PC-9 (cell line): ENCODE measurements at regions not wholly inside any gene's neighbourhood (a gene's known extent, or its start where the extent isn't known, plus 50 kb on each side); places are given as distances from the start of the nearest gene placed in this dataset.

ENCODE experiments used
- BruUV-seq: library from RNA; stranded (reverse); fragments of 400-500 nt; replicated peaks from 2 replicates; lab custom pipeline; 2021; lab: Mats Ljungman, UMichigan
- CTCF ChIA-PET: fragments of 300-600 bp; sonication (Branson Sonifier 250); formaldehyde crosslinking; loops from one replicate; lab custom pipeline; 2022; ENCODE audit warnings: antibody characterized with exemption; lab: Charles Lee
- POLR2A ChIA-PET: fragments of 300-600 bp; sonication (Branson Sonifier 250); formaldehyde crosslinking; loops from one replicate; lab custom pipeline; 2022; ENCODE audit warnings: antibody characterized with exemption; ENCODE audit not compliant: unreplicated experiment; lab: Charles Lee
- DNase-seq, 2 experiments: peaks; one replicate each; pipeline versions ENCODE4 v3.0.0 to v3.0.0-alpha.2; 2015 to 2022; ENCODE audit warnings: mixed read lengths in 1 of 2
- H2AFZ ChIP-seq: fragments of 200-600 bp; sonication (generic); 2 replicates; pipeline ENCODE4 v1.8.1; 2017; ENCODE audit warnings: antibody characterized with exemption
- H3F3A ChIP-seq: fragments of 200-600 bp; sonication (generic); 2 replicates; pipeline ENCODE4 v1.8.1; 2017; ENCODE audit warnings: antibody characterized with exemption, mild to moderate bottlenecking, low read depth; ENCODE audit not compliant: insufficient read depth
- H3K27ac ChIP-seq: fragments of 200-600 bp; sonication (generic); 2 replicates; pipeline ENCODE4 v1.6.1; 2016; ENCODE audit warnings: mixed run types
- H3K27me3 ChIP-seq: fragments of 200-600 bp; sonication (generic); 2 replicates; pipeline ENCODE4 v1.6.1; 2016; ENCODE audit warnings: low read depth, mixed run types; ENCODE audit not compliant: insufficient read depth
- H3K36me3 ChIP-seq: fragments of 200-600 bp; sonication (generic); 2 replicates; pipeline ENCODE4 v1.6.1; 2016; ENCODE audit warnings: low read depth, mixed run types
- H3K4me1 ChIP-seq: fragments of 200-600 bp; sonication (generic); replicated peaks from 2 replicates; pipeline ENCODE4 v1.6.1; 2016; ENCODE audit warnings: mixed run types; ENCODE audit not compliant: insufficient read depth
- H3K4me2 ChIP-seq: fragments of 200-600 bp; sonication (generic); 2 replicates; pipeline ENCODE4 v1.6.1; 2017; ENCODE audit warnings: mixed run types
- H3K4me3 ChIP-seq: fragments of 200-600 bp; sonication (generic); 2 replicates; pipeline ENCODE4 v1.6.1; 2016; ENCODE audit warnings: mixed run types
- H3K79me2 ChIP-seq: fragments of 200-600 bp; sonication (generic); 2 replicates; pipeline ENCODE4 v1.6.1; 2017; ENCODE audit warnings: low read depth, mixed run types
- H3K9me2 ChIP-seq: fragments of 200-600 bp; sonication (generic); 2 replicates; pipeline ENCODE4 v1.8.1; 2017; ENCODE audit warnings: mild to moderate bottlenecking; ENCODE audit not compliant: insufficient read depth
- H3K9me3 ChIP-seq: fragments of 200-600 bp; sonication (generic); 2 replicates; pipeline ENCODE4 v1.8.1; 2016; ENCODE audit warnings: low read depth; ENCODE audit not compliant: insufficient read depth
- H4K20me1 ChIP-seq: fragments of 200-600 bp; sonication (generic); 2 replicates; pipeline ENCODE4 v1.8.1; 2017; ENCODE audit not compliant: insufficient read depth
- CTCF ChIP-seq: fragments of 200-600 bp; sonication (generic); conservative IDR thresholded peaks from 2 replicates; pipeline ENCODE4 v1.6.1; 2017; ENCODE audit warnings: mixed run types, antibody characterized with exemption, mild to moderate bottlenecking, moderate library complexity
- EZH2 ChIP-seq: fragments of 200-600 bp; sonication (generic); IDR thresholded peaks from 2 replicates; pipeline ENCODE4 v1.8.0; 2017; ENCODE audit warnings: antibody characterized with exemption, low read depth
- intact Hi-C: fragments of 100-400 bp; cut with micrococcal nuclease; formaldehyde crosslinking; loops from one replicate; pipeline ENCODE4 v1.10.0; 2022; ENCODE audit not compliant: unreplicated experiment

DNA sequence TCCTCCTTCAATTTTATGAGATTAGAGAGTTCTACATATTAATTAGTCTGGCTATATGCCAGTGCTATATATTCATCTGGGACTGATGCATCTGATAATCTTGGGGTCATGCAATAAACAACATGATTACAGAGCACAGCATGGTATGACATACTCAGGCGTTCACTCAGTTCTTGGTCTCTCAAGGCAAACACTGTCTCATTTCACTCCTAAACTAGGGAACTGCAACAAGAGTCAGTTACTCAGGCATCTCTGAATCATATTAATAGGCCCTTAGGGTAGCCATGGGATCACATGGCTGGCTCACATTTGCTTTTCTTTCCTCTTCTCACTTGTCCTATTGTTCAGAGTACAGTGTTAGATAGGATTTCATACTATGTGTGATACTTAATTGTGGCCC is 91.8 kb upstream of the TMEM260 start:
- intact Hi-C loops = no loop called here
- no peaks in the 10 kb centered on the region for H3K79me2 ChIP-seq
- H4K20me1 ChIP-seq = no peaks in the 10 kb centered on the region
- H3K4me1 ChIP-seq = no peaks in the 10 kb centered on the region
- H3K36me3 ChIP-seq = no peaks in the 10 kb centered on the region
- H3K27me3 ChIP-seq = no peaks in the 10 kb centered on the region
- TF ChIP-seq EZH2 = no peak
- TF ChIP-seq CTCF = no peak
- peak in 1 of 2 experiments; percentile 43 for DNase-seq
- no TSS peak for BruUV-seq
- no peaks in the 10 kb centered on the region for H3K9me2 ChIP-seq
- POLR2A ChIA-PET = no interaction called here
- CTCF ChIA-PET = interaction anchor here (1.0 kb wide), 1 partner anchor 847 kb away, joined by 3 read pairs; no protein-coding TSS in a partner anchor
- H3K9me3 ChIP-seq = no peaks in the 10 kb centered on the region
- H3K4me2 ChIP-seq = no peak overlapping the region
- no peak overlapping the region for H3K27ac ChIP-seq
- H3F3A ChIP-seq = no peaks in the 10 kb centered on the region
- H3K4me3 ChIP-seq = no peak overlapping the region
- H2AFZ ChIP-seq = no peak overlapping the region

- H3K9me2 ChIP-seq = no peaks in the 10 kb centered on the region
- DNase-seq = no peak
- no peaks in the 10 kb centered on the region for H3K36me3 ChIP-seq
- no peak overlapping the region for H2AFZ ChIP-seq
- no peak overlapping the region for H3K27ac ChIP-seq
- TF ChIP-seq EZH2 = no peak
- TF ChIP-seq CTCF = no peak
- H4K20me1 ChIP-seq = no peaks in the 10 kb centered on the region
- no peaks in the 10 kb centered on the region for H3K9me3 ChIP-seq
- no peak overlapping the region for H3K4me3 ChIP-seq
- H3F3A ChIP-seq = no peaks in the 10 kb centered on the region
- H3K79me2 ChIP-seq = no peaks in the 10 kb centered on the region
- H3K27me3 ChIP-seq = no peaks in the 10 kb centered on the region
- intact Hi-C loops = no loop called here
- ChIA-PET POLR2A (no interaction called here), CTCF (interaction anchor here (0.5 kb wide), 1 partner anchor 998 kb away, joined by 3 read pairs; no protein-coding TSS in a partner anchor)
- H3K4me2 ChIP-seq = no peak overlapping the region
- BruUV-seq = no TSS peak
- no peaks in the 10 kb centered on the region for H3K4me1 ChIP-seq
Measured at GRCh38 chr14:56488306-56488705, 91.3 kb upstream of the TMEM260 start.

DNA sequence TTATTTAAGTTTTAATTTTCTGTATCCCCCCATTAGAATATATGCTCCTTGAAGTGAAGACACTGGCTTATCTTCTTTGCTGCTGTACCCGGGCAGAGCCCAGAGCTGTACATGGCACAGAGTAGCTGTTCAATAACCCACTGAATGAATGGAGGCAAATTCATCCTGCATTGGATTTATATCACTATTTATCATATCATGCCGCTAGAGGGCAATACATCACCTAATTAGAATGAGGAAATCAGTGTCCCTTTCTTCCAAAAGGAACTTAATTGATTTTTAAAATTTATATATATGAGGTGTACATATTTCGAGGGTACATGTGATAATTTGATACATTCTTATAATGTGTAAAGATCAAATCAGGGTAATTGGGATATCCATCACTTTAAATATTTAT is 89.2 kb upstream of the TMEM260 start:
- Histone ChIP-seq H3F3A (no peaks in the 10 kb centered on the region), H3K9me2 (no peaks in the 10 kb centered on the region), H3K9me3 (no peaks in the 10 kb centered on the region), H3K27ac (no peak overlapping the region), H3K79me2 (no peaks in the 10 kb centered on the region), H3K4me2 (no peak overlapping the region), H3K4me3 (no peak overlapping the region), H2AFZ (no peak overlapping the region), H3K36me3 (no peaks in the 10 kb centered on the region), H3K27me3 (no peaks in the 10 kb centered on the region), H3K4me1 (no peaks in the 10 kb centered on the region), H4K20me1 (no peaks in the 10 kb centered on the region)
- CTCF ChIA-PET = interaction anchor here (0.6 to 1.0 kb wide), 2 partner anchors 145 to 899 kb away, joined by 3 read pairs; no protein-coding TSS in a partner anchor
- TF ChIP-seq CTCF (peak; percentile 71), EZH2 (no peak)
- POLR2A ChIA-PET = no interaction called here
- DNase-seq = no peak
- no TSS peak for BruUV-seq
- intact Hi-C loops = loop anchor here (2.0 to 10.0 kb wide), 2 partner anchors 886 to 1584 kb away; no protein-coding TSS in a partner anchor
